Umbilical cord (tissue), 1 donor: ENCODE measurements at regions not wholly inside any gene's neighbourhood (a gene's known extent, or its start where the extent isn't known, plus 50 kb on each side); places are given as distances from the start of the nearest gene placed in this dataset.
A peak's percentile ranks its signal among the peaks of the same experiment; 100 is the strongest.

Experiments
- DNase-seq: peaks from one replicate; pipeline ENCODE4 v3.0.0-alpha.2; 2015; ENCODE audit warnings: low spot score

- DNase-seq: no peak
Observed at GRCh38 chr1:239677362-239677761, 291.0 kb downstream of the CHRM3 start.

- no peak for DNase-seq
Observed at GRCh38 chr1:239678181-239678580, 291.8 kb downstream of the CHRM3 start.

DNA sequence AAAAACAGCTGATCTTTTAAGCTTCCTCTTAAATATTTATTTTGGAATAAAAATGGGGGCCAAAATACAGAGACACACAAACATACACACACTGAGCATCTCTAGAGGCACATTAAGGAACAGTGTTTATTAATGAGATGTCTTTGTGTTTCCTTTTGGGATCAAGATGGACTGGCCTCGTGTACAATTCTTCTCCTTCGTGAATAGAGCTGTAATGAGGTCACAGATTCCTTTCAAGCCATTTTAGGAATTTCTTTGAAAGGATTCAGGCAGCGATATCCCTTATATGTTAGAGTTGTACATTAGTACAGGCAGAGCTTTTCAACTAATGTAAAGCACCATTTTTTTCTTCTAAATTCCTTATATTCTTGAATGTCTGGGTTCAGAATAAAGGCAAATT lies 295.7 kb downstream of the CHRM3 start:
- peak; percentile 6 for DNase-seq

GRCh38 chr1:239682960-239683359 lies 296.6 kb downstream of the CHRM3 start:
- DNase-seq: no peak

- no peak for DNase-seq
Observed at GRCh38 chr1:239686386-239686785, 300.0 kb downstream of the CHRM3 start.

DNA sequence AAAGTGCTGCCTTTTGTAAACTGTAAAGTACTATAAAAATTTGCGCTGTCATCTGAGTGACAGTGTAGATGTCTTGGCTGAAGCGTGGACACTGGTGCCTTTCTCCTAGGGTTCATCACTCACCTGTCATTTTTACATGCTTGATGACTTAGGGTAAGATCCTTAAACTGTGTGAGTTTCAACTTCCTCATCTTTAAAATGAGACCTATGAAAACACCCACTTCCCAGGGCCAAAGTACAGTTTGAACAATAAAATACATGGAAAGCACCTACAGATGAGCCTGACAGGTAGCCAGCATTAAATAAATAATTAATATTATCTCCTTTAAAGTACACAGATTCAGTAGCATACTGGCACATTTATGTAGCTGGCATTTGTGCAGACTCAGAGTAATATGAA lies 309.9 kb downstream of the CHRM3 start:
- no peak for DNase-seq

GRCh38 chr1:239700667-239701066 lies 314.3 kb downstream of the CHRM3 start:
- DNase-seq: no peak

- DNase-seq: no peak
Observed at GRCh38 chr1:239703075-239703474, 316.7 kb downstream of the CHRM3 start.

GRCh38 chr1:239706245-239706892 lies 320.0 kb downstream of the CHRM3 start:
- no peak for DNase-seq

DNA sequence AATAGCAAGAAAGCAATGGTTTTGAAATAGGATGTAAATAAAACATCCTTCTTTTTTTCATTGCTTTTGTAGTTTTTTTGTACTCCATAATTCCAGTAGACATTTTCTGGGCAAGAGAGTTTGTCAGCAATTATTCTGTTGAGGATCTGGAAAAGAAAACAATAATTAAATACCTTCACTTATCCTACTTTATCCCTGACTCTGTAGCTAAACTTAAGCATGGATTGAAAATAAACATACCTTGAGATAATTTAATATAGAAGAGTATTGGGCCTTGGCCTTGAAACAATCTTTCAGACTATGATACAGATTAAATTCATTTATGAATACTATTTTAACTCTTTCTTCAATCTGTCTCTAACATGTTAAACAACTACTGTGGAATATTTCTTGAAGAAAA lies 321.2 kb downstream of the CHRM3 start:
- DNase-seq: no peak

DNA sequence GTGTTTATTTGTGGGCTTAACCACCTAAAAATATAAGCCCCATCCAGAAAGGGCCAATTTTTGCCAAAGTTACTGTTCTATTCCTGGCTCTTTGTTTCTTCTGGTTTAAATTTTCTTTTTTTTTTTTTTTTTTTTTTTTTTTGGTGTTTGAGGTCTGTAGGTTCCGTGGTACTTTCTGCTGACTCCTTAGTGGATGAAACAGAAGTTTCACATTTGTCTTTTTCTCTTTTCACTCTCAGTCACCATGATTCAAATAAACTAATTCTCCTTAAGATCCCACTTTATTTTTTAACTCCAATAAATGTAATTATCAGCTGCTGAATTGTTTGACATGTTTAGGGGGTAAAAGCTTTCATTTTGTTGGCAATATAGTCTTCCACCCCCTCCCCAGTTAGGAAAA lies 322.3 kb downstream of the CHRM3 start:
- no peak for DNase-seq

DNA sequence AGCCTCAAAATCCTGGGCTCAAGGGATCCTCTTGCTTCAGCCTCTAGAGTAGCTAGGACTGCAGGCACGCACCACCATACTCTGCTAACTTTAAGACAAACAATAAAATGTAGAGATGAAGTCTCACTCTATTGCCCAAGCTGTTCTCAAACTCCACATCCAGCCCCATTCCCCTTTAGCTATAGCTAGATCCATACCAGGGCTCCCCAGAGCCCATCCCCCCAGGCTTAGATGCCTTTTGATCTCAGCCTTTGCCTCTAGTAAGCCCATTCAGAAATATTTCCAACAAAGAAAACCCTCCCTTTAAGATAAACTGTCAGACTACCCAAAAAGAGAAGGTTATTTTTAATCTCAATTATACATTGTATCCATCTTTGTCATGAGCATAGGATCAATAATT lies 325.4 kb downstream of the CHRM3 start:
- DNase-seq: no peak

DNA sequence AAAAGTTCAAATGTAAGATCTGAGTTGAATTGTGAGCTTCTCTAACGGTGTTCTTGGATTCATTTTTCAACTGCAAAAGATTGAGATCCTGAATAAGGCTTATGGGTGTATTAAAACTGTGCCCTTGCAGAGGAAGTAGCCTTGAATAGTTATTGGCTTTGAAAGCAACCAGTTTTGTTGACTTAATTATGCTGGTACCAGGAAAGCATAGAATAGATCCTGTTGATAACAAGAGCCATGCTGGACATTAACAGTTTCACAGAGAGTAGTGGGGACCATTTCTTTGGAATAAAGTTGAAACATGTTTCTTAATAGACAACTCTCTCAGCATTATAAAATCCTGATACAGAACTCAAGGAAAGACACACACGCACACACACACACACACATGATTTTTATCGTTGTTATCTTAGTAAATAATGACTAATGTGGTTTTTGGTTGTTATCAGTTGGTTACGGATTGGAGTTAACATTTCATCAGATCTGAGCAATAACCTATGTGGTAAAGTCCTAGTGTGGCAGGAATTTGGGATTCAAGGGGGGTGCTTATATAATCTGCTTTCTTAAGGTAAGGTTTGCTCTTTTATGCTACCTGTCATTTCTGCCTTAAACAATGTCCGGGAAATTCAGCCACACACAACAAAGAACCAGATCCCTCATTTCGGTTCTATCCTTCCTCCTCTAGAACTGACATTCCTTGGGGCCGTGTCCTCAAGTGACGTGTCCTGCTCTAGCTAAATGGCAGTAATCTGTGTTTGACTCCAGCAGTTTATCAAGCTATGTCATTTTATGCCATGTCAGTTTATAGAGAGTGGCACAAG lies 330.9 kb downstream of the CHRM3 start:
- DNase-seq: no peak

GRCh38 chr1:239717918-239718184 lies 331.5 kb downstream of the CHRM3 start:
- DNase-seq: no peak

DNA sequence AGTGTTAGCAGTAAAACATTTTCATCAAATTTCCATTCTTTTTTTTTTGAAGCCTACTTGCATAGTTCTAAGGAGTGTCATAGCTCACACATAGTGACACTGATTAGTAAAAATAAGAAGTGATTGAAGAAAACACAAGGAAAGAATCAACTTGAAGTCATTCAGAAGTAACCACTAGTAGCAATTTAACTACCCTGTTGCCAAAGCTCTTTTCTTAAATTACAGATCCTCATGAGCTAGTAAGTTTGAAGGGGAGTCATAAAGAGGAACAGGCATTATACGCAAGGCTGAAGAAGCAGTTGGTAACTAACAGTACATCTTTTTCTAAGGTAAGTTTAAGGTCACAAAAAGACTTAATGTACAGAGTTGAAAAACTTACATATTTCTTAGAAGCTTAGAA lies 332.2 kb downstream of the CHRM3 start:
- no peak for DNase-seq

DNA sequence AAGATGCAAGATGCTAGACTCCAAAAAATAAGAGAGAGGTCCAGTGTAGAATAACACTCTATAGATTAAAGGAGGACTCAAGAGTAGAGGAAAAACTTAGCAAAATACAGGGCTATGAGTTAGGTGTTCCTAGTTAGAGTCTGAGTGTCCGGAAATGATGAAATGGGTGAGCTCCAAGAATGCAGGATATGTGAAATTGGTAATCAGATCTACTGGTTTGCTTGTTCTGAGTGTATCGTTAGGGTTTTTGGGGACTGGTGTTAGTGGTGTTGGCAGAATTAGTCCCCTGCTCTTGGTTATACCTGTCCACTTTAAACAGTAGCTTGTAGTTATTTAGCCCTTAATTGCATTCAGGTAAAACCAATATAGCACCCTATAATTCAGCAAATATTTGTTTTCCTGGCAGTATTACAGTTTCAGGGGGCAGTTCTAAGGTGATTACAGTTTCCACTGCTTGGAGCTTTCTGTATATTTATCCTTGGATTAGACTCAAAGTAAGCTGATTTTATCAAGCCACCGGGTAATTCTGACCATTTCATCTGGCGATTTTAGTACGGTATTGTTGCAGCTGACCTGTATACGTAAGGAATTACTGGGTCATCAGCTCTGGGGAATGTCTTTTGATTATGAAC lies 332.7 kb downstream of the CHRM3 start:
- no peak for DNase-seq

DNA sequence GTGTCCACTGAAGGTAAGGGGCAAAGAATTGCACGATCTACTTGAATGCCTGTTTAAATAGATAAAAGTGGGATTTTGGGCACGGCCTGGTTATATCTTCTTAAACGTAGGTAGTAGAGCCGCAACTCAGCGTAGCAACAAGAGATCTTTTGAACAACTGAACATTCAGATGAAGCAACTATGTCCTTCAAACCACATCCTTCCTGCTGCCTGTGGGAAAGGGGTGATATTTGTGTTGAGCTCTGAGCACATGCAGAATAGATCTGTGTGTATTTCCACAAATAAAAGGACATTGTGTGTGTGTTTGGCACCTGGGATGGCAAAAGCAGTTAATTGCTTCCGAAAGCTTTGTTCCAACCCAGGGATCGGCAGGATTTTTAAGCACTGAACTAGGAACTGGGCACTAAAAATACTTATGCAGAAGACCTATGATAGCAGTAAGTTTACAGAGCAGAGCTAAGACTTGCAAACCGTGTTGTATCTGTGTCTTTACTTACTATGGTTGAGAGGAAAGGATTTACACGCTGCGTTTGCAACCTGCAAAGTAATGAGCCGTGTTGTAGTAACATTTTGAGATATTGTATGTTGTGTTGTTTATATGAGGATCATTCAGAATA lies 333.4 kb downstream of the CHRM3 start:
- DNase-seq: peak; percentile 23

DNA sequence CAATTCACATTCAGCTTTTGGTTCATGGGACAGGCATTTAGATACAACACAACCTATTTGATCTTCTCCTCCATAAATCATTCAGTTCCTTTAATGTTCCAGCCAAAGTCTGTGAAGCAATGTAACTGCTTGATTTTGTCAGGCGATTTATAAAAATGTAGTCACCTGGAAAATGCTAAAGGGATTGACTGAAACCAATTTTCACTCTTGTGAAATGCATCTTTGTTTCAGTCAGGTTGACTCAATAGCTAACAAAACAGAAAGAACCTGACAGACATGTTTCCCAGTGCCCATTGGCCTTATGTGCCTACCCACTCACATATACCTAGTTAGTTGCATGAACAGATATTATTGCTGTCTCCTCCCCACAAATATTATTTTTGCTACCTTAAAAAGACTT lies 335.7 kb downstream of the CHRM3 start:
- DNase-seq: peak; percentile 23

DNA sequence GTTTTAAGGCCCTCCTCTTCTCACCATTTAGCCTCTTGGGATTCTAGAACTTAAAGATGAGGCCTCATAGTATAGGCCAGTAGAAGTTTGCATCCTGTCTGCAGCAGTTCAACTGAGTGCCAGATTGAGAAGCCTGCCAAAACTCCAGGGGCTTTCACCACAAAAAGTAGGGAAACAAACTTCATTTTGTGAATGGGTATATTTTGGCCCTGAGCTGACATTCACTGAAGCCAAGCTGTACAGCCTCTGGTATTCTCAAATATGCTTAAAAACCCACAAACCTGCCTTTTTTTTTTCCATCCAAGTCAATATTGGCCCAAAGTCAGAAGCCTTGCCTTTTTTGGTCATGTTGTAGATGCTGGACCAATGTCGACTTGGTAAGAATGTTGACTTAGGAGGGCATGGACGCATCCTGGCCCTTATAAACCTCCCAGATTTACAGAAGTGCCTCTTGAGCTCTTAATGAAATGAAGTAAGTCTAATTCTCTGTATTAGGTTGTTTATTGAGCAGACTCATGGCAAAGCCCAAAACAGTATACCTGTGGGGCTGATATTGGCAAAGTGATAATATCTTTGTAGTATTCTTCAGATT lies 337.5 kb downstream of the CHRM3 start:
- DNase-seq: no peak

DNA sequence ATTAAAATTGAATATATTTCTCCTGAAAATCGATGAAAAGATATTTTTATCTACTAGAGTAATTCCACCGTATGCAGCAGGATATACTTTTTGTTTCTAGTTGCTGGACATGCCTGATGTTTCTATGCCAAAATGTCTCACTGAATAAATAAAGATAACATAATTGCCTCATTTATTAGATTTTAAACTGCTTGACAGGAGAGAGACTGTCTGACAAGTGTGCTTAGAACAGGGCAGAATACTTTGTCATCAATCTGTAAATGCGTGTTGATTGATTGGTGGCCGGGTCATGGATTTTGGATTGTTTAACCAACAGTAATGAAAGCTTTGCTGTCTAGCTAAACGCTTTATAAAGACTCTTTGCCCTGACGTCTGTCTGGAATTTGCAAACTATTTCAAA lies 339.0 kb downstream of the CHRM3 start:
- no peak for DNase-seq

- no peak for DNase-seq
Observed at GRCh38 chr1:239725933-239726332, 339.6 kb downstream of the CHRM3 start.

- no peak for DNase-seq
Observed at GRCh38 chr1:239730378-239730777, 344.0 kb downstream of the CHRM3 start.
